ENCODE measurements at regions not wholly inside any gene's neighbourhood (a gene's known extent, or its start where the extent isn't known, plus 50 kb on each side); places are given as distances from the start of the nearest gene placed in this dataset.

DNA sequence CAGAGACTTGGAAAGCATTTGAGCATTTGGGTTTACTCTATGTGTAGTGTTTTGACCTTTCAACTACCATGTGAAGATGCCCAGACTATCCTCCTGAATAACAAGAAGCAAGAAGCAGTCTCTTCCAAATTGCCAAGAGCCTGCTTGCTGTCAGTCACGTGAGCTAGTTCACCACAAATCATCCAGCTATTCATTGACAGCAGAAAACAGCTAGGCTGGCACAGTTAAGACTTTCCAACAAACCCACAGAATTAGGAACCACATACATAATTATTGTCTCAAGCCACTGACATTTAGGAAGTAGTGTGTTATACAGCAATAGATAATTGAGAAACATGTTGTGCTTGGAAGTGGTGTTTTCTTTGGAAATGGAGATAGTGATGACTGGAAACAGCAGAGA is 1652.0 kb downstream of the NCAM2 start:
- Histone ChIP-seq H3K4me1 (no peaks in the 10 kb centered on the region), H3K9me3 (no peaks in the 10 kb centered on the region), H3K36me3 (no peaks in the 10 kb centered on the region), H3K4me3 (no peak overlapping the region), H3K27me3 (no peaks in the 10 kb centered on the region), H3K27ac (no peak overlapping the region)
- no peak for TF ChIP-seq POLR2AphosphoS5 (IDR thresholded peaks at IDR 0.05)
- TF ChIP-seq CTCF (IDR thresholded peaks at IDR 0.05) = no peak
- TF ChIP-seq POLR2A (IDR thresholded peaks at IDR 0.05) = no peak
- intact Hi-C loops (cut with DNase I; ENCODE audit: low total_unique reads) = no loop called here
- no peak for DNase-seq (ENCODE audit: low spot score in 2 of 2)

DNA sequence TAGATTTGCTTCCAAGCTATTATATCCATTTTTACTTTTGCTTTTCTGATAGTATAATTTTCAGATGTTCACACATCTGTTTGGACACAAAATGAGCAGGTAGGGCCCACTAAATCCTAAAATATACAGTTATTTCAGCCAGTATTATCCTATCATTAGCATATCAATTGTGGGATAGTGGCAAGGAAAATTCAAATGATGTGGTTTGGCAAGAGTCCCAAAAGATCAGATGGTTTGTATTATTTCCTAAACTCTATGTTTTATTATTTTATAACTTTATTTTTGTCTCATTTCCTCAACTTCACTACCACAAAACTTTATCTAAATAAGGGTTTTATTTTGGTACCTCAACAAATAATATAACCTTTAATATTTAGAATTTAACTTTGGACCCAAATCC is 1659.6 kb downstream of the NCAM2 start:
- no peak for DNase-seq (ENCODE audit: low spot score in 2 of 2)
- H3K27me3 ChIP-seq = no peaks in the 10 kb centered on the region
- TF ChIP-seq POLR2AphosphoS5 (IDR thresholded peaks at IDR 0.05) (no peak), CTCF (IDR thresholded peaks at IDR 0.05) (no peak), POLR2A (IDR thresholded peaks at IDR 0.05) (no peak)
- H3K4me1 ChIP-seq = no peaks in the 10 kb centered on the region
- no peaks in the 10 kb centered on the region for H3K9me3 ChIP-seq
- H3K27ac ChIP-seq = no peak overlapping the region
- no peaks in the 10 kb centered on the region for H3K36me3 ChIP-seq
- intact Hi-C loops (cut with DNase I; ENCODE audit: low total_unique reads) = no loop called here
- H3K4me3 ChIP-seq = no peak overlapping the region

DNA sequence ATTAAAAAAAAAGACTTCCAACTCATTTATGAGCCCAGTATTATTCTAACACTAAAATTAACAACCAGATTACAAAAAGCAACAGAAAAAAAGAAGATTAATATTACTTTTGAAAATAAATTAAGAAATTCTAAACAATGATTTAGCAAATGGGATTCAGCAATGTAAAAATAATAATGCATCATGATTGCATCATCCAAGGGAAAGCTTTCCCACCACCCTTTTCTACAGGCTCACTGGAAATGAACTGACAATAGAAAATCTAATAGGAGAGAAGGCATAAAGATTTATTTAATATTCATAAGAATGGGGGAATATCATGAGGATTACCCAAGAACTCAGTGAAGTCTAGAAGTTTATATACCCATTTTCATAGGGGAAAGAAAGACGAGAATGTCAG is 1671.9 kb downstream of the NCAM2 start:
- Histone ChIP-seq H3K27ac (no peak overlapping the region), H3K27me3 (no peaks in the 10 kb centered on the region), H3K9me3 (no peaks in the 10 kb centered on the region), H3K4me3 (no peak overlapping the region), H3K4me1 (no peaks in the 10 kb centered on the region), H3K36me3 (no peaks in the 10 kb centered on the region)
- intact Hi-C loops (cut with DNase I; ENCODE audit: low total_unique reads) = no loop called here
- no peak for DNase-seq (ENCODE audit: low spot score in 2 of 2)
- TF ChIP-seq POLR2A (IDR thresholded peaks at IDR 0.05) (no peak), CTCF (IDR thresholded peaks at IDR 0.05) (no peak), POLR2AphosphoS5 (IDR thresholded peaks at IDR 0.05) (no peak)

DNA sequence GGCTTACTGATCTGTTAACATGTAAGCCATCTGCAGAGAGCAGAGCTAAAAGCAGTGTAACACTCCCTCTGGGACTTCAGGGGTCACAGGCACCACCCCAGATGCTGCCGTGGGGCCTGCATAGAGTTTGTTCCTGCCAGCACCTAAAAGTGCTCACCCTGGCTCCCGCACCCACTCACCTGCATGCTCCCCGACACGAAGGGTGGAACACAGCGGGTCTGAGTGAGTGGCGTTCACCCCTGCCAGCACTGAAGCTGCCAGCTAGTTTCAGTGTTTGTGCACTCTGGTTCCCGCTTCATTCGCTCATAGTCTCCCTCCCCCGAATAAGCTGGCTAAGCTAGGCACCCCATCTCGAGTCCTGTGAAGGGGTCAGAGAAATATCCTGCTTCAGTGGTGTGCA is 1681.0 kb downstream of the NCAM2 start:
- DNase-seq (ENCODE audit: low spot score in 2 of 2) = no peak
- TF ChIP-seq POLR2AphosphoS5 (IDR thresholded peaks at IDR 0.05) (no peak), POLR2A (IDR thresholded peaks at IDR 0.05) (no peak), CTCF (IDR thresholded peaks at IDR 0.05) (no peak)
- intact Hi-C loops (cut with DNase I; ENCODE audit: low total_unique reads) = no loop called here
- Histone ChIP-seq H3K27me3 (no peaks in the 10 kb centered on the region), H3K9me3 (no peaks in the 10 kb centered on the region), H3K27ac (no peak overlapping the region), H3K4me3 (no peak overlapping the region), H3K36me3 (no peaks in the 10 kb centered on the region), H3K4me1 (no peaks in the 10 kb centered on the region)

- TF ChIP-seq POLR2A (IDR thresholded peaks at IDR 0.05) (no peak), POLR2AphosphoS5 (IDR thresholded peaks at IDR 0.05) (no peak), CTCF (IDR thresholded peaks at IDR 0.05) (no peak)
- intact Hi-C loops (cut with DNase I; ENCODE audit: low total_unique reads) = no loop called here
Observed at GRCh38 chr21:22691658-22692057, 1693.4 kb downstream of the NCAM2 start.

More at GRCh38 chr21:22691658-22692057, 1693.4 kb downstream of the NCAM2 start:
- Histone ChIP-seq H3K4me1 (no peaks in the 10 kb centered on the region), H3K4me3 (no peak overlapping the region), H3K27ac (no peak overlapping the region), H3K9me3 (peaks cover 0 to 17% of the 10 kb centered on the region in 2 donors), H3K27me3 (no peaks in the 10 kb centered on the region), H3K36me3 (no peaks in the 10 kb centered on the region)
- no peak for DNase-seq (ENCODE audit: low spot score in 2 of 2)

All from breast epithelium (tissue), 4 donors.